Upper lobe of left lung (tissue), 4 donors: ENCODE measurements at regions not wholly inside any gene's neighbourhood (a gene's known extent, or its start where the extent isn't known, plus 50 kb on each side); places are given as distances from the start of the nearest gene placed in this dataset.

Experiments used
- CTCF ChIP-seq, 6 experiments: fragments of 450-650 bp in 4 of 6; fragments of 200-600 bp in 2 of 6; sonication (generic) in 2 of 6; IDR thresholded peaks; one replicate each; pipeline ENCODE4 v1.5.1; 2016 to 2019; ENCODE audit warnings: antibody characterized with exemption in 6 of 6
- POLR2AphosphoS5 ChIP-seq, 2 donors: sonication (generic); formaldehyde crosslinking; IDR thresholded peaks; one replicate each; pipeline ENCODE4 v1.5.1; 2017; ENCODE audit warnings: antibody characterized with exemption in 2 of 2

GRCh38 chr20:51126337-51126736 is 103.4 kb upstream of the KCNG1 start:
- TF ChIP-seq POLR2AphosphoS5 (IDR thresholded peaks at IDR 0.05) (no peak), CTCF (IDR thresholded peaks at IDR 0.05) (no peak)
